ENCODE measurements at regions not wholly inside any gene's neighbourhood (a gene's known extent, or its start where the extent isn't known, plus 50 kb on each side); places are given as distances from the start of the nearest gene placed in this dataset.

DNA sequence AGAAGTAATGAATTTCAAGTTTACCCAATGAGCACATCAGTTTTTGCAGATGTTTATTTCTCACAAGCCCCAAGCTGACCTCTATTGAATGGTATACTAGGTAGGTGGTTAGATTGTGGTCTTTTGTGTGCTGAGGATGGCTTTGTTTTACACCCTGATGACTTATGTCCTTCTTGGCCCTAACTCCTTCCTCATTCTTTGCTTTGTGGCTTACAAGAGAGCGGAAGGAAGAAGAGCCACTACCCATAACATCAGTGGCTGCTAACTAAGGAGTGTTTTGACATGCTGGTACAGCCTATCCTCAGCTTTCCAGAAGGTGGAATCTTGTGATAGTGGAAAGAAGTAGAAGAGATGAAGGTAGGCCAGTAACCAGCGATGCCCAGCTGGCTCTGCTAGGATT lies 85.7 kb upstream of the NTRK2 start:
- no peak overlapping the region for H3K27ac ChIP-seq
- no peak overlapping the region for H3K4me3 ChIP-seq
- TF ChIP-seq, protein P1, sequence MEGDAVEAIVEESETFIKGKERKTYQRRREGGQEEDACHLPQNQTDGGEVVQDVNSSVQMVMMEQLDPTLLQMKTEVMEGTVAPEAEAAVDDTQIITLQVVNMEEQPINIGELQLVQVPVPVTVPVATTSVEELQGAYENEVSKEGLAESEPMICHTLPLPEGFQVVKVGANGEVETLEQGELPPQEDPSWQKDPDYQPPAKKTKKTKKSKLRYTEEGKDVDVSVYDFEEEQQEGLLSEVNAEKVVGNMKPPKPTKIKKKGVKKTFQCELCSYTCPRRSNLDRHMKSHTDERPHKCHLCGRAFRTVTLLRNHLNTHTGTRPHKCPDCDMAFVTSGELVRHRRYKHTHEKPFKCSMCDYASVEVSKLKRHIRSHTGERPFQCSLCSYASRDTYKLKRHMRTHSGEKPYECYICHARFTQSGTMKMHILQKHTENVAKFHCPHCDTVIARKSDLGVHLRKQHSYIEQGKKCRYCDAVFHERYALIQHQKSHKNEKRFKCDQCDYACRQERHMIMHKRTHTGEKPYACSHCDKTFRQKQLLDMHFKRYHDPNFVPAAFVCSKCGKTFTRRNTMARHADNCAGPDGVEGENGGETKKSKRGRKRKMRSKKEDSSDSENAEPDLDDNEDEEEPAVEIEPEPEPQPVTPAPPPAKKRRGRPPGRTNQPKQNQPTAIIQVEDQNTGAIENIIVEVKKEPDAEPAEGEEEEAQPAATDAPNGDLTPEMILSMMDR (IDR thresholded peaks at IDR 0.05), result no peak
- H3K9me3 ChIP-seq, result no peaks in the 10 kb centered on the region
- 85 to 93% methylated on average over 2 of the region's 2 CpGs for WGBS, 2 donors
- intact Hi-C loops (cut with DNase I), result no loop called here
- peaks cover 0 to 5% (median 0%) of the 10 kb centered on the region in 7 donors for H3K27me3 ChIP-seq
- DNase-seq (no peak), ATAC-seq (no peak)
- H3K36me3 ChIP-seq, result no peaks in the 10 kb centered on the region
- no peaks in the 10 kb centered on the region for H3K4me1 ChIP-seq

DNA sequence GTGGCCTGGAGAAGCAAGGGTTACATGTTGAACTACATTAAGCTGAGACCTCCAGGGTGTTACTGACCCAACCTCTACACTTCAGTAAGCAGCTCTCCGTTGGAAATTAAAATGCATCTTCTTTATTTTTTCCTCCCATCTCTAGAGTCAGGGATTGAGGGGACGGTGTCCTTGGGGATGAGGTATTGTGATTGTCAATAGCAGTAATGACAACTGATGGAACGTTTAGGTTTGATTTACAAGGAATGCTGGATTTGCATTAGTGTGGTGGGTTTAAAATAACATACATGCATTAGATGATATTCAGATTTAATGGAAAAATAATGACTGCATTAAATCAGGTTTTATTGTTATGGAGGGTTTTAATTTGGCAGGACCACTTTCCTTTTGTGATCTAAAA lies 82.9 kb upstream of the NTRK2 start:
- Histone ChIP-seq H3K36me3 (no peaks in the 10 kb centered on the region), H3K9me3 (no peaks in the 10 kb centered on the region), H3K27ac (no peak overlapping the region), H3K27me3 (peaks cover 0 to 11% (median 0%) of the 10 kb centered on the region in 7 donors), H3K4me1 (no peaks in the 10 kb centered on the region), H3K4me3 (no peak overlapping the region)
- DNase-seq (no peak), ATAC-seq (no peak)
- WGBS, 2 donors, result 64 to 66% methylated on average over 3 of the region's 3 CpGs
- intact Hi-C loops (cut with DNase I), result no loop called here
- TF ChIP-seq, protein P1 (IDR thresholded peaks at IDR 0.05), result no peak

DNA sequence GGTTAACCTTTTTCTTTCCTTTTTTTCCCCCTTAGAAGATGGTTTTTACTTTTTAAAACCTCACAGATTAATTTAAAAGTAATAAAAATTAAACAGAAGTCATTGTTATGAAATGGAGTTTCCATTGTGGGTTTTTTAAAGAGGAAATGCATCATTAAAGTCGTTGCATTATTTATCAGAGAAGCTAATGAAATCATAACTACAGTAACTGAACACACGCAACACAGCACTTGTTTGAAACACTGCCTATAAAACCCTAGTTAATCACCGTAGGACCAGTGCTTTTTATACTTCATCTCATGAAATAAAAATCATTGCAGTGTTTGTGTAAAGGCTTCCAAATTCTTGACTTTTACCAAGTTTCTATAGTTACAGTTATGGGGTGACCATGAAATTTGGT lies 82.4 kb upstream of the NTRK2 start:
- TF ChIP-seq, protein P1 (IDR thresholded peaks at IDR 0.05), result no peak
- intact Hi-C loops (cut with DNase I), result no loop called here
- DNase-seq (no peak), ATAC-seq (no peak)
- Histone ChIP-seq H3K27ac (no peak overlapping the region), H3K27me3 (peaks cover 0 to 11% (median 0%) of the 10 kb centered on the region in 7 donors), H3K4me1 (no peaks in the 10 kb centered on the region), H3K4me3 (no peak overlapping the region), H3K36me3 (no peaks in the 10 kb centered on the region), H3K9me3 (no peaks in the 10 kb centered on the region)
- WGBS, 2 donors, result 72 to 78% methylated on average over 3 of the region's 3 CpGs

DNA sequence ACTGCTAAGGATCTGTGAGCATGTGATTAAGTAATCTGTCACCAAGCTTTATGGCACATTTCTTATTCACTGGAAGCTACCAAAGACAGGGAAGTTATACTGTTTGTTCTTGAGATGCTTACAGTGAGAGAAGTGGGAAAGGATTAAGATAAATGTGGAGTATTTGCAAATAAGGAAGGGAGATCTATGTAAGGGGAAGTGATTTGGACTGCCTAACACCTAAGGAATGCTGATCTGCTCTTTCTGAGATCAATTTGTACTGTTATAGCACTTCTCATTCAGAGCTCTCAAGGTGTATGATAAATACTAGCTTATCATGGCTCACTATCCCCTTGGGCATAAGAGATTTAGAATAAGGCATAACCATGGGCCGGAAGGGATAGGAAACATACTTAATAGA lies 80.0 kb upstream of the NTRK2 start:
- H3K36me3 ChIP-seq, result no peaks in the 10 kb centered on the region
- no peaks in the 10 kb centered on the region for H3K4me1 ChIP-seq
- intact Hi-C loops (cut with DNase I), result no loop called here
- DNase-seq (no peak), ATAC-seq (no peak)
- no peaks in the 10 kb centered on the region for H3K9me3 ChIP-seq
- TF ChIP-seq, protein P1 (IDR thresholded peaks at IDR 0.05), result no peak
- 79 to 94% methylated on average over 1 of the region's 1 CpG for WGBS, 2 donors
- peaks cover 0 to 12% (median 0%) of the 10 kb centered on the region in 7 donors for H3K27me3 ChIP-seq
- H3K27ac ChIP-seq, result no peak overlapping the region
- no peak overlapping the region for H3K4me3 ChIP-seq
